Endothelial cell of umbilical vein (primary cell): ENCODE measurements at regions not wholly inside any gene's neighbourhood (a gene's known extent, or its start where the extent isn't known, plus 50 kb on each side); places are given as distances from the start of the nearest gene placed in this dataset.

Source experiments
- BruUV-seq: library from RNA; stranded (reverse); fragments of 400-500 nt; replicated peaks from 2 replicates; lab custom pipeline; 2021; lab: Mats Ljungman, UMichigan
- CTCF ChIA-PET: fragments of 300-600, 350-600 bp; sonication (Branson Sonifier 250); formaldehyde crosslinking; loops from one replicate; lab custom pipeline; 2021; ENCODE audit warnings: antibody characterized with exemption, inconsistent platforms; lab: Charles Lee
- POLR2A ChIA-PET: fragments of 300-600, 350-600 bp; sonication (Branson Sonifier 250); formaldehyde crosslinking; loops from one replicate; lab custom pipeline; 2021; ENCODE audit warnings: antibody characterized with exemption, inconsistent platforms; lab: Charles Lee
- DNase-seq: peaks from one replicate; pipeline ENCODE4 v3.0.0-alpha.2; 2011; ENCODE audit warnings: low read depth, low spot score
- FAIRE-seq: peaks from 2 replicates; lab custom pipeline; 2011; peaks lifted over from hg19 to GRCh38; lab: Jason Lieb, UNC
- H2AFZ ChIP-seq: 2 replicates; pipeline ENCODE4 v1.6.0; 2012; ENCODE audit warnings: low read depth, low read length, control low read depth, inconsistent platforms
- H3K27ac ChIP-seq: 2 replicates; pipeline ENCODE4 v1.5.1; 2011; ENCODE audit warnings: low read depth, mild to moderate bottlenecking, control low read depth, low read length, moderate library complexity; ENCODE audit not compliant: insufficient read depth
- H3K27me3 ChIP-seq, 2 experiments: 2 replicates each; pipeline versions ENCODE4 v1.6.0 to v1.6.1; 2011; ENCODE audit warnings: low read length in 2 of 2, mixed read lengths in 1 of 2; ENCODE audit not compliant: control insufficient read depth in 2 of 2, insufficient read depth in 2 of 2
- H3K36me3 ChIP-seq, 2 experiments: 2 replicates in 1 of 2; 3 replicates in 1 of 2; pipeline ENCODE4 v1.5.1; 2011; ENCODE audit warnings: low read length in 2 of 2, mild to moderate bottlenecking in 1 of 2, moderate library complexity in 1 of 2; ENCODE audit not compliant: control insufficient read depth in 2 of 2, insufficient read depth in 2 of 2; ENCODE audit errors: extremely low read depth in 1 of 2
- H3K4me1 ChIP-seq: 3 replicates; pipeline ENCODE4 v1.5.1; 2011; ENCODE audit warnings: mild to moderate bottlenecking, low read length; ENCODE audit not compliant: control insufficient read depth, insufficient read depth; ENCODE audit errors: extremely low read depth
- H3K4me2 ChIP-seq: 2 replicates; pipeline ENCODE4 v1.6.1; 2011; ENCODE audit warnings: low read length, control low read depth, mixed read lengths; ENCODE audit not compliant: insufficient read depth
- H3K4me3 ChIP-seq, 3 experiments: fragments of 200-600 bp in 1 of 3; sonication (generic), shearing (Covaris generic) in 1 of 3; replicated peaks in 1 of 3; 2 replicates each; pipeline ENCODE4 v1.5.1; 2011 to 2016; ENCODE audit warnings: control low read depth in 3 of 3, low read length in 3 of 3, mild to moderate bottlenecking in 2 of 3, inconsistent platforms in 1 of 3, low read depth in 1 of 3, moderate library complexity in 1 of 3; ENCODE audit not compliant: insufficient read depth in 1 of 3
- H3K79me2 ChIP-seq: 2 replicates; pipeline ENCODE4 v1.6.0; 2012; ENCODE audit warnings: low read length, inconsistent platforms; ENCODE audit not compliant: control insufficient read depth, insufficient read depth
- H3K9ac ChIP-seq: replicated peaks from 2 replicates; pipeline ENCODE3; 2011; ENCODE audit warnings: low read length, control low read depth; ENCODE audit not compliant: insufficient read depth; ENCODE audit errors: extremely low read depth
- H3K9me1 ChIP-seq: replicated peaks from 3 replicates; pipeline ENCODE4 v1.6.0; 2011; ENCODE audit warnings: mild to moderate bottlenecking, low read length; ENCODE audit not compliant: control insufficient read depth, insufficient read depth; ENCODE audit errors: extremely low read depth
- H3K9me3 ChIP-seq: replicated peaks from 2 replicates; pipeline ENCODE4 v1.5.1; 2012; ENCODE audit warnings: low read length, inconsistent platforms; ENCODE audit not compliant: control insufficient read depth, insufficient read depth
- H4K20me1 ChIP-seq: replicated peaks from 2 replicates; pipeline ENCODE3; 2011; ENCODE audit warnings: mild to moderate bottlenecking, low read length; ENCODE audit not compliant: control insufficient read depth, insufficient read depth; ENCODE audit errors: extremely low read depth
- CTCF ChIP-seq, 2 donors: IDR thresholded peaks; 1 replicate in 1 of 2; 2 replicates in 1 of 2; pipeline ENCODE4 v1.5.1; 2011; ENCODE audit warnings: low read length in 2 of 2, mild to moderate bottlenecking in 2 of 2, moderate library complexity in 2 of 2, control low read depth in 1 of 2, inconsistent platforms in 1 of 2, low read depth in 1 of 2; ENCODE audit not compliant: insufficient read depth in 1 of 2; ENCODE audit errors: extremely low read depth in 1 of 2
- EZH2 ChIP-seq: IDR thresholded peaks from 2 replicates; pipeline ENCODE4 v1.6.1; 2012; ENCODE audit warnings: borderline replicate concordance, low read depth, mild to moderate bottlenecking, moderate library complexity, low read length, inconsistent platforms; ENCODE audit not compliant: severe bottlenecking
- FOS ChIP-seq: IDR thresholded peaks from 2 replicates; pipeline ENCODE4 v1.6.1; 2011; ENCODE audit warnings: mild to moderate bottlenecking, low read length, moderate library complexity, borderline replicate concordance; ENCODE audit not compliant: insufficient read depth
- GATA2 ChIP-seq: IDR thresholded peaks from 2 replicates; pipeline ENCODE4 v1.7.0; 2011; ENCODE audit warnings: low read depth, mild to moderate bottlenecking, moderate library complexity, mixed read lengths, low read length; ENCODE audit not compliant: insufficient read length, insufficient read depth
- JUN ChIP-seq: IDR thresholded peaks from 2 replicates; pipeline ENCODE4 v1.6.1; 2011; ENCODE audit warnings: borderline replicate concordance, low read depth; ENCODE audit not compliant: insufficient read length, insufficient read depth
- MAX ChIP-seq: IDR thresholded peaks from 2 replicates; pipeline ENCODE4 v1.6.1; 2011; ENCODE audit not compliant: insufficient read depth, insufficient read length
- MYC ChIP-seq: IDR thresholded peaks from one replicate; pipeline ENCODE4 v1.6.1; 2011; ENCODE audit warnings: mild to moderate bottlenecking, low read depth, low read length
- POLR2A ChIP-seq: IDR thresholded peaks from 2 replicates; pipeline ENCODE4 v1.6.1; 2012; ENCODE audit warnings: low read depth, mild to moderate bottlenecking, control low read depth, low read length
- POLR2AphosphoS5 ChIP-seq: IDR thresholded peaks from 2 replicates; pipeline ENCODE4 v1.6.1; 2012; ENCODE audit warnings: low read depth, mild to moderate bottlenecking, control low read depth, low read length, moderate library complexity; ENCODE audit not compliant: insufficient read depth
- dilution Hi-C: fragments of 300-500 bp; cut with MboI; formaldehyde crosslinking; loops from one replicate; pipeline ENCODE4 v1.15.0; 2019; ENCODE audit warnings: low sequenced_read_pairs; ENCODE audit not compliant: extremely low pct_ligation_motif_present
- intact Hi-C: fragments of 100-400 bp; cut with micrococcal nuclease; formaldehyde crosslinking; loops from one replicate; pipeline ENCODE4 v1.10.0; 2022

DNA sequence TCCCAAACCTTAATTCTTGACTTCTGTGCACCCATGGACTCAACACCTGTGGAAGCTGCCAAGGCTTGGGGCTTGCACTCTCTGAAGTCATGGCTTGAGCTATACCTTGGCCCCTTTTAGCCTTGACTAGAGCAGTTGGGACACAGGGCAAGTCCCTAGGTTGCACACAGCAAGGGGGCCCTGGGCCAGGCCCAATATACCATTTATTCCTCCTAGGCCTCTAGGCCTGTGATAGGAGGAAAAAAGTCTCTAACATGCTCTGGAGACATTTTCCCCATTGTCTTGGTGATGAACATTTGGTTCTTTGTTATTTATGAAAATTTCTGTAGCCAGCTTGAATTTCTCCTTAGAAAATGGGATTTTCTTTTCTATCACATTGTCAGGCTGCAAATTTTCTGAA lies 186.1 kb downstream of the SEMA6D start:
- FAIRE-seq (no peak), DNase-seq (no peak)
- Histone ChIP-seq H3K4me1 (no peaks in the 10 kb centered on the region), H3K79me2 (no peaks in the 10 kb centered on the region), H3K4me2 (no peak overlapping the region), H3K4me3 (no peak overlapping the region), H3K9me1 (no peaks in the 10 kb centered on the region), H3K27ac (no peak overlapping the region), H3K27me3 (peaks cover 0 to 1% of the 10 kb centered on the region in 2 experiments), H4K20me1 (no peaks in the 10 kb centered on the region), H3K9me3 (no peaks in the 10 kb centered on the region), H3K9ac (no peak overlapping the region), H2AFZ (no peak overlapping the region), H3K36me3 (no peaks in the 10 kb centered on the region)
- CTCF ChIA-PET, result no interaction called here
- POLR2A ChIA-PET, result no interaction called here
- dilution Hi-C loops (no loop called here), intact Hi-C loops (no loop called here)
- TF ChIP-seq JUN, result no peak
- TF ChIP-seq MYC, result no peak
- no peak for TF ChIP-seq POLR2A
- TF ChIP-seq EZH2, result no peak
- TF ChIP-seq FOS, result no peak
- TF ChIP-seq MAX, result no peak
- TF ChIP-seq GATA2, result no peak
- no peak for TF ChIP-seq POLR2AphosphoS5
- TF ChIP-seq CTCF (IDR thresholded peaks at IDR 0.05; ENCODE audit: extremely low read depth in 1 of 2, insufficient read depth in 1 of 2, low read depth in 1 of 2, low read length in 2 of 2), result no peak
- BruUV-seq, result no TSS peak
